Neural progenitor cell (in vitro differentiated cells): ENCODE measurements at regions not wholly inside any gene's neighbourhood (a gene's known extent, or its start where the extent isn't known, plus 50 kb on each side); places are given as distances from the start of the nearest gene placed in this dataset.
"Not testable (repeated sequence)": the region's sequence is repeated elsewhere in the genome, so short reads cannot be mapped to it uniquely, and the experiment has no call there.

Experiments
- DNase-seq: peaks from one replicate; pipeline ENCODE4 v3.0.0-alpha.2; 2016; ENCODE audit warnings: low spot score
- H2AFZ ChIP-seq: fragments of 200-600 bp; sonication (generic); replicated peaks from 2 replicates; pipeline ENCODE4 v1.6.1; 2016; ENCODE audit warnings: antibody characterized with exemption
- H3F3A ChIP-seq: fragments of 200-600 bp; sonication (generic); 2 replicates; pipeline ENCODE4 v1.6.1; 2016; ENCODE audit warnings: antibody characterized with exemption, low read depth
- H3K27ac ChIP-seq: fragments of 200-600 bp; sonication (generic); 2 replicates; pipeline ENCODE4 v1.5.1; 2016; ENCODE audit warnings: mild to moderate bottlenecking
- H3K27me3 ChIP-seq: fragments of 200-600 bp; sonication (generic); 2 replicates; pipeline ENCODE4 v1.6.1; 2016; ENCODE audit warnings: mild to moderate bottlenecking, moderate library complexity
- H3K36me3 ChIP-seq: fragments of 200-600 bp; sonication (generic); 2 replicates; pipeline ENCODE4 v1.5.1; 2016
- H3K4me1 ChIP-seq: fragments of 200-600 bp; sonication (generic); 2 replicates; pipeline ENCODE4 v1.6.1; 2016; ENCODE audit warnings: mixed run types
- H3K4me2 ChIP-seq: fragments of 200-600 bp; sonication (generic); 2 replicates; pipeline ENCODE4 v1.6.1; 2016
- H3K4me3 ChIP-seq: fragments of 200-600 bp; sonication (generic); 2 replicates; pipeline ENCODE4 v1.5.1; 2016
- H3K79me2 ChIP-seq: fragments of 200-600 bp; sonication (generic); 2 replicates; pipeline ENCODE4 v1.6.1; 2016; ENCODE audit warnings: low read depth
- H3K9ac ChIP-seq: fragments of 200-600 bp; sonication (generic); 2 replicates; pipeline ENCODE4 v1.6.1; 2016
- H3K9me3 ChIP-seq: fragments of 200-600 bp; sonication (generic); 2 replicates; pipeline ENCODE4 v1.5.1; 2016; ENCODE audit warnings: low read depth
- H4K20me1 ChIP-seq: fragments of 200-600 bp; sonication (generic); 2 replicates; pipeline ENCODE4 v1.6.1; 2016; ENCODE audit warnings: low read depth
- H3K27ac Mint-ChIP-seq: 3 replicates; pipeline ENCODE4 v1.8.0; 2021; ENCODE audit warnings: mixed read lengths
- H3K27me3 Mint-ChIP-seq: 2 replicates; pipeline ENCODE4 v1.8.0; 2022; ENCODE audit warnings: low read depth, mild to moderate bottlenecking, inconsistent platforms, moderate library complexity, mixed read lengths; ENCODE audit not compliant: insufficient read depth
- H3K36me3 Mint-ChIP-seq: 3 replicates; pipeline ENCODE4 v1.8.0; 2021; ENCODE audit warnings: mixed read lengths
- H3K4me1 Mint-ChIP-seq: 3 replicates; pipeline ENCODE4 v1.8.0; 2021; ENCODE audit warnings: mixed read lengths
- H3K4me3 Mint-ChIP-seq: 3 replicates; pipeline ENCODE4 v1.8.0; 2021; ENCODE audit warnings: mild to moderate bottlenecking, moderate library complexity, mixed read lengths
- H3K9me3 Mint-ChIP-seq: 3 replicates; pipeline ENCODE4 v1.8.0; 2020; ENCODE audit warnings: mixed read lengths
- EZH2 ChIP-seq: fragments of 200-600 bp; sonication (generic); IDR thresholded peaks from 2 replicates; pipeline ENCODE4 v1.6.1; 2017; ENCODE audit warnings: antibody characterized with exemption, mild to moderate bottlenecking, moderate library complexity
- EZH2phosphoT487 ChIP-seq: fragments of 200-600 bp; sonication (generic); IDR thresholded peaks from 2 replicates; pipeline ENCODE4 v1.6.1; 2017; ENCODE audit warnings: antibody characterized with exemption
- TF ChIP-seq, protein P1 (sequence below): fragments of 200-600 bp; sonication (generic); IDR thresholded peaks from 2 replicates; pipeline ENCODE4 v1.5.1; 2017; ENCODE audit warnings: antibody characterized with exemption, mild to moderate bottlenecking

DNA sequence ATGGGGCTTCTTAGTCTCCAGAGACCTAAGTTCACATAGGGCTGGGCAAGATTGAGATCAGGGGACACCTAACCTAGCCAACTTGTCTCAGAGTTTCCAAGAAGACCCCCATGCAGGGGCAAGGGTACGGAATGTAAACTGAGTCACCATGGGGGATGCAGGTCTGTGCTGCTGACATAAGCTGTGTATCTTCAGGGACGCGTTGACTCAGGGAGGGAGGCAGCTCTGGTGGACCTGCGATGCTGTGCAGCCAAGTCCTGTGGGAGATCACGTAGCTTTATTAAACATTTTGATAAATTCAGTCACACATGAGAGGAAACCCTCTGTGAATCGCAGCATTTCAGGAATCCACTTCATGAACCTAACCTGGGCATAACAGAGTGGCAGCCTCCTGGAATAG lies 216.0 kb downstream of the ANKRD30B start:
- H3K27ac Mint-ChIP-seq, result no peak overlapping the region
- no peaks in the 10 kb centered on the region for H4K20me1 ChIP-seq
- H3K4me1 Mint-ChIP-seq, result no peaks in the 10 kb centered on the region
- no peak overlapping the region for H3K4me3 ChIP-seq
- peaks cover 2% of the 10 kb centered on the region for H3K27me3 Mint-ChIP-seq
- no peak for DNase-seq
- no peaks in the 10 kb centered on the region for H3K36me3 ChIP-seq
- no peak overlapping the region for H3K27ac ChIP-seq
- peaks cover 42% of the 10 kb centered on the region for H3K9me3 Mint-ChIP-seq
- H3K4me3 Mint-ChIP-seq, result no peak overlapping the region
- H3K9ac ChIP-seq, result no peak overlapping the region
- H3K4me2 ChIP-seq, result no peak overlapping the region
- TF ChIP-seq EZH2, result no peak
- TF ChIP-seq, protein P1, sequence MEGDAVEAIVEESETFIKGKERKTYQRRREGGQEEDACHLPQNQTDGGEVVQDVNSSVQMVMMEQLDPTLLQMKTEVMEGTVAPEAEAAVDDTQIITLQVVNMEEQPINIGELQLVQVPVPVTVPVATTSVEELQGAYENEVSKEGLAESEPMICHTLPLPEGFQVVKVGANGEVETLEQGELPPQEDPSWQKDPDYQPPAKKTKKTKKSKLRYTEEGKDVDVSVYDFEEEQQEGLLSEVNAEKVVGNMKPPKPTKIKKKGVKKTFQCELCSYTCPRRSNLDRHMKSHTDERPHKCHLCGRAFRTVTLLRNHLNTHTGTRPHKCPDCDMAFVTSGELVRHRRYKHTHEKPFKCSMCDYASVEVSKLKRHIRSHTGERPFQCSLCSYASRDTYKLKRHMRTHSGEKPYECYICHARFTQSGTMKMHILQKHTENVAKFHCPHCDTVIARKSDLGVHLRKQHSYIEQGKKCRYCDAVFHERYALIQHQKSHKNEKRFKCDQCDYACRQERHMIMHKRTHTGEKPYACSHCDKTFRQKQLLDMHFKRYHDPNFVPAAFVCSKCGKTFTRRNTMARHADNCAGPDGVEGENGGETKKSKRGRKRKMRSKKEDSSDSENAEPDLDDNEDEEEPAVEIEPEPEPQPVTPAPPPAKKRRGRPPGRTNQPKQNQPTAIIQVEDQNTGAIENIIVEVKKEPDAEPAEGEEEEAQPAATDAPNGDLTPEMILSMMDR, result no peak
- no peak for TF ChIP-seq EZH2phosphoT487
- peaks cover 4% of the 10 kb centered on the region for H3K9me3 ChIP-seq
- no peaks in the 10 kb centered on the region for H3K79me2 ChIP-seq
- H2AFZ ChIP-seq, result no peak overlapping the region
- H3K27me3 ChIP-seq, result no peaks in the 10 kb centered on the region
- H3K36me3 Mint-ChIP-seq, result no peaks in the 10 kb centered on the region
- no peaks in the 10 kb centered on the region for H3K4me1 ChIP-seq
- H3F3A ChIP-seq, result no peaks in the 10 kb centered on the region

DNA sequence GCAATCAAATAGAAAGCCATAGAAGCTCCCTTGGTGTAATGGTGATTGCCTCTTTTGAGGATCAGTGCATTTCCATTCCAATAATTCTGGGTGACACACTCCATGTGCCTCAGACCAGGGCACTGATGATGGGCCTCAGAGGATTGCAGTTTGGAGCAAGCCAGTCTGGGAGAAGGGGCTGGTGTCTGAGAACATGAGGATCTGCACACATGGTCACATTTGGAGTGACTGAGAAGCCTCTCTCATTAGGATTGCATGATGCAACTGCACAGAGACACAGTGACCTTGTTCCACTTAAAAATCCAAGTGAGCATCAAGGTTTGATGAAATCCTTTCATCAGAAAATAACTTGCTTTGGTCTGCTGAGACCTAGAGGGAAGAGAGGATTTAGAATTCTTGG lies 216.4 kb downstream of the ANKRD30B start:
- H3K27me3 ChIP-seq, result no peaks in the 10 kb centered on the region
- TF ChIP-seq, protein P1, result no peak
- TF ChIP-seq EZH2, result no peak
- TF ChIP-seq EZH2phosphoT487, result no peak
- no peaks in the 10 kb centered on the region for H4K20me1 ChIP-seq
- no peak overlapping the region for H3K4me3 Mint-ChIP-seq
- no peaks in the 10 kb centered on the region for H3K36me3 ChIP-seq
- no peaks in the 10 kb centered on the region for H3F3A ChIP-seq
- no peaks in the 10 kb centered on the region for H3K79me2 ChIP-seq
- no peak overlapping the region for H3K4me3 ChIP-seq
- H3K9me3 ChIP-seq, result peaks cover 4% of the 10 kb centered on the region
- peaks cover 44% of the 10 kb centered on the region for H3K9me3 Mint-ChIP-seq
- no peak overlapping the region for H3K27ac Mint-ChIP-seq
- H3K36me3 Mint-ChIP-seq, result no peaks in the 10 kb centered on the region
- no peak overlapping the region for H2AFZ ChIP-seq
- H3K4me2 ChIP-seq, result no peak overlapping the region
- no peaks in the 10 kb centered on the region for H3K4me1 ChIP-seq
- H3K27ac ChIP-seq, result no peak overlapping the region
- no peaks in the 10 kb centered on the region for H3K4me1 Mint-ChIP-seq
- no peak for DNase-seq
- peaks cover 2% of the 10 kb centered on the region for H3K27me3 Mint-ChIP-seq
- H3K9ac ChIP-seq, result no peak overlapping the region

DNA sequence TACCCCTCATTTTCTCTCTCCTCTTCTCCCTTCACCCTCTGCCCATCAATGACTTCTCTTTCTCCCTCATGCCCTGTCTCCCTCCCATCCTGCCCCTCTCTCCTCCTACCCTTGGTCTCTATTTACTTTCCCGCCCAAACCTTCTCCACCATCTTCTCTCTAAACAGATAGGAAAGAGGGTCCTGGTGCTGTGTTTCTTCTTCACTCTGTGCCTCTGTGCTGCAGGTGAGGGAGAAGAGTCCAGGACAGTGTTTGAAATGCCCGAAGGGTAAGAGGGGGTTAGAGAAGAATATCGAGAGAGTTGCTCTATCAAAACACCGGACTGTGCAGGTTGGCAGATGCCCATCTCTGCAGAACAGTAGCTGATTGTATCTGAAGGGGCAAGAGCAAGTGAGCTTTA lies 217.0 kb downstream of the ANKRD30B start:
- not testable (repeated sequence) for DNase-seq, H2AFZ ChIP-seq, H3K79me2 ChIP-seq, H4K20me1 ChIP-seq, H3K27me3 Mint-ChIP-seq, H3F3A ChIP-seq, H3K27me3 ChIP-seq, H3K36me3 Mint-ChIP-seq, H3K27ac Mint-ChIP-seq, H3K27ac ChIP-seq, H3K4me1 Mint-ChIP-seq, H3K9me3 ChIP-seq, H3K36me3 ChIP-seq, H3K4me3 ChIP-seq, H3K4me2 ChIP-seq, H3K9ac ChIP-seq, H3K4me3 Mint-ChIP-seq, H3K4me1 ChIP-seq
- H3K9me3 Mint-ChIP-seq, result peaks cover 40% of the 10 kb centered on the region

DNA sequence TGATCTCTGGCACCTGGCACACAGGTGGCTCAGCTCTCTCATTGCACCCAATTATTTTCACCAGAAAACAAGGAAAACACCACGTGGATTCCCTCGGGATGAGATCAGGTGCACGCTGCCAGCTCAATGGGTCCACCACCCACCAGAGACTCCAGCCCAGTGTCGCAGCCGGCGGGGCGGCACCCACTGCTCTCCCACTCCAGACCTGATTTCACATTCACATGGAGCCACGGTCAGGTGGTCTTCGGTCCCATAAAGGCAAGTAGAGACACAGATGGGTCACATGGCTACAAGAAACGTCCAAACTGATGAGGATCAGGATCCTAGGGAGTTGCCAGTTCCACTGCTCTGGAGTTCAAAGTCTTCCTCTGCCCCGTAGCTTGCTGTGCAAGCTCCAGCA lies 217.6 kb downstream of the ANKRD30B start:
- no peak overlapping the region for H2AFZ ChIP-seq
- no peak overlapping the region for H3K9ac ChIP-seq
- no peak overlapping the region for H3K27ac Mint-ChIP-seq
- no peaks in the 10 kb centered on the region for H3K36me3 ChIP-seq
- no peak for DNase-seq
- H3K4me1 Mint-ChIP-seq, result no peaks in the 10 kb centered on the region
- H3K4me3 ChIP-seq, result no peak overlapping the region
- H3K9me3 ChIP-seq, result peaks cover 4% of the 10 kb centered on the region
- no peaks in the 10 kb centered on the region for H3K79me2 ChIP-seq
- TF ChIP-seq EZH2, result no peak
- TF ChIP-seq, protein P1, result no peak
- no peak for TF ChIP-seq EZH2phosphoT487
- no peaks in the 10 kb centered on the region for H3F3A ChIP-seq
- H3K4me1 ChIP-seq, result no peaks in the 10 kb centered on the region
- H3K4me3 Mint-ChIP-seq, result no peak overlapping the region
- H3K36me3 Mint-ChIP-seq, result no peaks in the 10 kb centered on the region
- H3K27me3 Mint-ChIP-seq, result peaks cover 2% of the 10 kb centered on the region
- H3K4me2 ChIP-seq, result no peak overlapping the region
- no peaks in the 10 kb centered on the region for H3K27me3 ChIP-seq
- no peaks in the 10 kb centered on the region for H4K20me1 ChIP-seq
- H3K27ac ChIP-seq, result no peak overlapping the region
- H3K9me3 Mint-ChIP-seq, result peaks cover 37% of the 10 kb centered on the region

DNA sequence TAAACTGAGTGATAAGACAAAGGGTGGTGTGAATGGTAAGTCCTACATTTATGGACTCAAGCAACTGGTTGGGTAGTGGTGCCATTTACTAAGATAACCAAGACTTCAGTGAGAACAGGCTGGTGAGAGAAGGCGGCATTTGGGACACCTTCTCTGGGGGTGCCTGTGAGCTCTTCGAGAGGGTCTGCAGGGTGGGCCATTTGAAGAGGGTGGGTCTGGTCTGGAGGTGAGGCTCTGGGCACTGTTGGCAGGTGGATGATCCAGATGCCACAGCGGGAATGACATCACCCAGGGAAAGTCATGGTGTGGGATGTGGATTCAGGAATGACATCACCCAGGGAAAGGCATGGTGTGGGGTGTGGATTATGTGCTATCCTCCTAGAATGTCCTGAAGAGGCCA lies 219.3 kb downstream of the ANKRD30B start:
- H3K9ac ChIP-seq, H3K27ac ChIP-seq, H3K4me1 ChIP-seq, H4K20me1 ChIP-seq, DNase-seq, H3K4me1 Mint-ChIP-seq, H3K4me3 Mint-ChIP-seq, H3F3A ChIP-seq, H3K9me3 ChIP-seq, H3K4me3 ChIP-seq, H3K36me3 Mint-ChIP-seq, H3K4me2 ChIP-seq, H3K27me3 Mint-ChIP-seq, H3K27ac Mint-ChIP-seq, H3K36me3 ChIP-seq, H2AFZ ChIP-seq, H3K79me2 ChIP-seq, H3K27me3 ChIP-seq: not testable (repeated sequence)
- H3K9me3 Mint-ChIP-seq, result peaks cover 39% of the 10 kb centered on the region
